Mesendoderm (in vitro differentiated cells): ENCODE measurements at regions not wholly inside any gene's neighbourhood (a gene's known extent, or its start where the extent isn't known, plus 50 kb on each side); places are given as distances from the start of the nearest gene placed in this dataset.
"Not testable (repeated sequence)": the region's sequence is repeated elsewhere in the genome, so short reads cannot be mapped to it uniquely, and the experiment has no call there.

ENCODE experiments used
- DNase-seq: peaks from one replicate; pipeline ENCODE4 v3.0.0; 2013
- H2AK5ac ChIP-seq: 2 replicates; pipeline ENCODE4 v1.6.1; 2013; ENCODE audit warnings: low read length, inconsistent platforms
- H2BK120ac ChIP-seq: 2 replicates; pipeline ENCODE4 v1.6.1; 2013; ENCODE audit warnings: low read depth, mild to moderate bottlenecking, low read length, moderate library complexity, mixed read lengths
- H2BK15ac ChIP-seq: replicated peaks from 2 replicates; pipeline ENCODE4 v1.6.1; 2013; ENCODE audit warnings: low read depth, mild to moderate bottlenecking, moderate library complexity
- H2BK5ac ChIP-seq: 2 replicates; pipeline ENCODE4 v1.6.1; 2013; ENCODE audit warnings: low read length, inconsistent platforms
- H3K18ac ChIP-seq: 2 replicates; pipeline ENCODE4 v1.6.1; 2013; ENCODE audit warnings: mild to moderate bottlenecking, low read length, mixed read lengths
- H3K23ac ChIP-seq: one replicate; pipeline ENCODE4 v1.6.1; 2013; ENCODE audit warnings: low read length
- H3K27ac ChIP-seq: 2 replicates; pipeline ENCODE4 v1.5.1; 2013; ENCODE audit warnings: low read depth, mild to moderate bottlenecking, inconsistent platforms, low read length, moderate library complexity
- H3K27me3 ChIP-seq: 2 replicates; pipeline ENCODE4 v1.6.1; 2013; ENCODE audit warnings: low read length, control low read depth, mild to moderate bottlenecking, inconsistent platforms; ENCODE audit not compliant: insufficient read depth, poor library complexity
- H3K36me3 ChIP-seq: 2 replicates; pipeline ENCODE4 v1.6.1; 2013; ENCODE audit warnings: low read length, inconsistent platforms; ENCODE audit not compliant: control insufficient read depth, insufficient read depth
- H3K4ac ChIP-seq: one replicate; pipeline ENCODE4 v1.6.1; 2013; ENCODE audit warnings: low read depth, mild to moderate bottlenecking, low read length, moderate library complexity
- H3K4me1 ChIP-seq: 2 replicates; pipeline ENCODE4 v1.6.1; 2013; ENCODE audit warnings: low read depth, low read length, inconsistent platforms; ENCODE audit not compliant: control insufficient read depth
- H3K4me2 ChIP-seq: 2 replicates; pipeline ENCODE4 v1.6.1; 2013; ENCODE audit warnings: low read length
- H3K4me3 ChIP-seq: 2 replicates; pipeline ENCODE4 v1.5.1; 2013; ENCODE audit warnings: mild to moderate bottlenecking, low read length
- H3K56ac ChIP-seq: one replicate; pipeline ENCODE4 v1.6.1; 2013; ENCODE audit warnings: low read length
- H3K79me1 ChIP-seq: 2 replicates; pipeline ENCODE4 v1.6.1; 2013; ENCODE audit warnings: low read length, inconsistent platforms
- H3K79me2 ChIP-seq: 2 replicates; pipeline ENCODE4 v1.6.1; 2013; ENCODE audit warnings: mild to moderate bottlenecking, low read length; ENCODE audit not compliant: control insufficient read depth, insufficient read depth
- H3K9ac ChIP-seq: 2 replicates; pipeline ENCODE4 v1.6.1; 2013; ENCODE audit warnings: low read length, inconsistent platforms
- H4K5ac ChIP-seq: one replicate; pipeline ENCODE4 v1.6.1; 2013; ENCODE audit warnings: low read length
- H4K8ac ChIP-seq: one replicate; pipeline ENCODE4 v1.6.1; 2013; ENCODE audit warnings: low read depth, mild to moderate bottlenecking, control low read depth, low read length, moderate library complexity
- WGBS: extraction: QIAGEN DNeasy Blood & Tissue Kit; methylation state at CpG from one replicate; pipeline ENCODE4 v1.1.7; 2013; ENCODE audit warnings: low lambda C conversion rate, missing lambda C conversion rate; ENCODE audit not compliant: insufficient coverage; ENCODE audit errors: extremely low coverage; 5-methylcytosine and 5-hydroxymethylcytosine counted together

GRCh38 chr6:155881826-155882526, 426.3 kb upstream of the NOX3 start:
- no peak overlapping the region for H3K4me3 ChIP-seq
- no peaks in the 10 kb centered on the region for H3K79me1 ChIP-seq
- no peaks in the 10 kb centered on the region for H3K36me3 ChIP-seq
- no peak overlapping the region for H3K9ac ChIP-seq
- H3K79me2 ChIP-seq: no peaks in the 10 kb centered on the region
- no peak overlapping the region for H3K23ac ChIP-seq
- H3K4me1 ChIP-seq: no peaks in the 10 kb centered on the region
- H2BK120ac ChIP-seq: no peak overlapping the region
- no peak overlapping the region for H2BK15ac ChIP-seq
- H3K27me3 ChIP-seq: no peaks in the 10 kb centered on the region
- H3K18ac ChIP-seq: no peak overlapping the region
- H3K4ac ChIP-seq: no peak overlapping the region
- H3K56ac ChIP-seq: no peak overlapping the region
- no peak for DNase-seq
- no peak overlapping the region for H4K8ac ChIP-seq
- H4K5ac ChIP-seq: no peak overlapping the region
- H3K27ac ChIP-seq: no peak overlapping the region
- H2BK5ac ChIP-seq: no peak overlapping the region
- H2AK5ac ChIP-seq: no peak overlapping the region
- H3K4me2 ChIP-seq: no peak overlapping the region
- WGBS: no CpG with 5 or more reads among the region's 5 CpGs

DNA sequence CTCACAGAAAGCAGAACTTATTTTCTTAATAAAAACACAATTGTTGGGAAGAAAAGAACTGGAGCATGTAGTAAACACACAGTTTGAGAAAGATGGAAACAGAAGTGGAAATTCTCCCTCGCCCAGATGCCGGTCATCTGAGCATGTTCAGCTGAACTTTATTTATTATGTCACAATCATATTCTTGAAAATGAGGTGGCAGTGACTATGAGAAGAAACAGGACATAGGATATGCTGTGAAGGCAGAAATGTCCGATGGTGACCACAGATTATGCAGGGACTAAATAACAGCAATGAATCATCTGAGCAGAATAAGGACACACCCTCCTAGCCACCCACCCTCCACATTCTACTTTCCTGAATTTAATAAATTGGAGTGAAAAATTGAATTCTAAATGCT, 425.3 kb upstream of the NOX3 start:
- Histone ChIP-seq H3K9ac (no peak overlapping the region), H3K4me2 (no peak overlapping the region), H3K79me1 (no peaks in the 10 kb centered on the region), H3K4ac (no peak overlapping the region), H4K5ac (no peak overlapping the region), H3K27me3 (no peaks in the 10 kb centered on the region), H2BK15ac (no peak overlapping the region), H3K4me1 (no peaks in the 10 kb centered on the region), H3K79me2 (no peaks in the 10 kb centered on the region), H2BK5ac (no peak overlapping the region), H3K18ac (no peak overlapping the region), H2BK120ac (no peak overlapping the region), H4K8ac (no peak overlapping the region), H3K56ac (no peak overlapping the region), H2AK5ac (no peak overlapping the region), H3K23ac (no peak overlapping the region), H3K27ac (no peak overlapping the region), H3K4me3 (no peak overlapping the region), H3K36me3 (no peaks in the 10 kb centered on the region)
- no CpG with 5 or more reads among the region's 3 CpGs for WGBS
- no peak for DNase-seq

GRCh38 chr6:155872961-155873360, 417.3 kb upstream of the NOX3 start:
- no peaks in the 10 kb centered on the region for H3K79me2 ChIP-seq
- H2BK15ac ChIP-seq: no peak overlapping the region
- no peak overlapping the region for H2BK120ac ChIP-seq
- H3K27me3 ChIP-seq: no peaks in the 10 kb centered on the region
- no peak overlapping the region for H2BK5ac ChIP-seq
- no peak overlapping the region for H3K18ac ChIP-seq
- WGBS: no CpG with 5 or more reads among the region's 6 CpGs
- H3K4me1 ChIP-seq: no peaks in the 10 kb centered on the region
- H3K23ac ChIP-seq: no peak overlapping the region
- H3K4me3 ChIP-seq: no peak overlapping the region
- no peak overlapping the region for H3K4me2 ChIP-seq
- H3K79me1 ChIP-seq: no peaks in the 10 kb centered on the region
- no peak for DNase-seq
- H3K4ac ChIP-seq: no peak overlapping the region
- H2AK5ac ChIP-seq: no peak overlapping the region
- H4K8ac ChIP-seq: no peak overlapping the region
- H4K5ac ChIP-seq: no peak overlapping the region
- no peak overlapping the region for H3K27ac ChIP-seq
- H3K56ac ChIP-seq: no peak overlapping the region
- no peak overlapping the region for H3K9ac ChIP-seq
- no peaks in the 10 kb centered on the region for H3K36me3 ChIP-seq

- no peak overlapping the region for H3K27ac ChIP-seq
- no peaks in the 10 kb centered on the region for H3K79me2 ChIP-seq
- H3K18ac ChIP-seq: no peak overlapping the region
- no peak overlapping the region for H3K4me2 ChIP-seq
- no peak overlapping the region for H2BK120ac ChIP-seq
- no peaks in the 10 kb centered on the region for H3K36me3 ChIP-seq
- no peak overlapping the region for H3K23ac ChIP-seq
- H2AK5ac ChIP-seq: no peak overlapping the region
- H4K8ac ChIP-seq: no peak overlapping the region
- H3K4me1 ChIP-seq: no peaks in the 10 kb centered on the region
- no peaks in the 10 kb centered on the region for H3K79me1 ChIP-seq
- H2BK5ac ChIP-seq: no peak overlapping the region
- no peaks in the 10 kb centered on the region for H3K27me3 ChIP-seq
- no peak overlapping the region for H3K56ac ChIP-seq
- WGBS: no CpG with 5 or more reads among the region's 4 CpGs
- H2BK15ac ChIP-seq: no peak overlapping the region
- H4K5ac ChIP-seq: no peak overlapping the region
- H3K9ac ChIP-seq: no peak overlapping the region
- no peak for DNase-seq
- H3K4ac ChIP-seq: no peak overlapping the region
- no peak overlapping the region for H3K4me3 ChIP-seq
These were observed 412.0 kb upstream of the NOX3 start for GRCh38 chr6:155867682-155868081.

DNA sequence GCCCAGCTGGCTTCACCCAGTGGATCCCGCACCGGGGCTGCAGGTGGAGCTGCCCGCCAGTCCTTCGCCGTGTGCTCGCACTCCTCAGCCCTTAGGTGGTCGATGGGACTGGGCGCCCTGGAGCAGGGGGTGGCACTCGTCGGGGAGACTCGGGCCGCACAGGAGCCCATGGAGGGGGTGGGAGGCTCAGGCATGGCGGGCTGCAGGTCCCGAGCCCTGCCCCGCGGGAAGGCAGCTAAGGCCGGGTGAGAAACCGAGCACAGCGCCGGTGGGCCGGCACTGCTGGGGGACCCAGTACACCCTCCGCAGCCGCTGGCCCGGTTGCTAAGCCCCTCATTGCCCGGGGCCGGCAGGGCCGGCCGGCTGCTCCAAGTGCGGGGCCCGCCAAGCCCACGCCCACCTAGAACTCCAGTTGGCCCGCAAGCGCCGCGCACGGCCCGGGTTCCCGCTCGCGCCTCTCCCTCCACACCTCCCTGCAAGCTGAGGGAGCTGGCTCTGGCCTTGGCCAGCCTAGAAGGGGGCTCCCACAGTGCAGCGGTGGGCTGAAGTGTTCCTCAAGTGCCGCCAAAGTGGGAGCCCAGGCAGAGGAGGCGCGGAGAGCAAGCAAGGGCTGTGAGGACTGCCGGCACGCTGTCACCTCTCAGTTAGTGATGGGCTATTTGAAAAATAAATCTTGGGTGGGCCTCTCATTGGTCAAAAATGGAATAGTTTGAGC, 411.2 kb upstream of the NOX3 start:
- H2BK15ac ChIP-seq, H3K56ac ChIP-seq, H3K4me2 ChIP-seq, H3K4me3 ChIP-seq, H3K27me3 ChIP-seq, H3K36me3 ChIP-seq, H4K5ac ChIP-seq, H3K79me1 ChIP-seq, H3K4ac ChIP-seq, H3K79me2 ChIP-seq, H2BK5ac ChIP-seq, DNase-seq, H3K23ac ChIP-seq, H4K8ac ChIP-seq, H3K4me1 ChIP-seq, H3K18ac ChIP-seq, H2AK5ac ChIP-seq, H3K9ac ChIP-seq, H3K27ac ChIP-seq, H2BK120ac ChIP-seq: not testable (repeated sequence)
- no CpG with 5 or more reads among the region's 46 CpGs for WGBS
